Activated T-cell treated with anti-CD3 and anti-CD28 coated beads, Interleukin-2, amount 50 U/mL, for 72 hours (primary cell): ENCODE measurements at regions not wholly inside any gene's neighbourhood (a gene's known extent, or its start where the extent isn't known, plus 50 kb on each side); places are given as distances from the start of the nearest gene placed in this dataset.

Experiments
- ATAC-seq, 2 donors: fragments of 150-1000 bp; cut with Tn5 transposase; replicated peaks in 1 of 2; 2 replicates each; pipeline ENCODE4 v1.10.0; 2021; ENCODE audit warnings: moderate library complexity in 2 of 2, mild to moderate bottlenecking in 1 of 2
- DNase-seq, 2 donors: peaks; one replicate each; pipeline ENCODE4 v3.0.0; 2021 to 2022; ENCODE audit warnings: mixed read lengths in 1 of 2
- H3K27ac Mint-ChIP-seq: one replicate; pipeline ENCODE4 v1.8.0; 2022; ENCODE audit warnings: mild to moderate bottlenecking, moderate library complexity, mixed read lengths
- H3K27me3 Mint-ChIP-seq: one replicate; pipeline ENCODE4 v1.8.0; 2022; ENCODE audit warnings: low read depth, mixed read lengths
- H3K36me3 Mint-ChIP-seq, 2 donors: one replicate each; pipeline ENCODE4 v1.8.0; 2022; ENCODE audit warnings: mixed read lengths in 2 of 2, mild to moderate bottlenecking in 1 of 2; ENCODE audit not compliant: insufficient read depth in 2 of 2
- H3K4me1 Mint-ChIP-seq: one replicate; pipeline ENCODE4 v1.8.0; 2022; ENCODE audit warnings: low read depth, mixed read lengths
- H3K4me3 Mint-ChIP-seq, 2 donors: one replicate each; pipeline ENCODE4 v1.8.0; 2022; ENCODE audit warnings: mild to moderate bottlenecking in 2 of 2, mixed read lengths in 2 of 2, moderate library complexity in 2 of 2
- H3K9me3 Mint-ChIP-seq, 2 donors: one replicate each; pipeline ENCODE4 v1.8.0; 2022; ENCODE audit warnings: mixed read lengths in 2 of 2

GRCh38 chr13:111640006-111640405 is 319.6 kb downstream of the TEX29 start:
- no peak for ATAC-seq
- no peaks in the 10 kb centered on the region for H3K27me3 Mint-ChIP-seq
- H3K36me3 Mint-ChIP-seq: no peaks in the 10 kb centered on the region
- H3K9me3 Mint-ChIP-seq: no peaks in the 10 kb centered on the region
- no peaks in the 10 kb centered on the region for H3K4me1 Mint-ChIP-seq
- no peak overlapping the region for H3K4me3 Mint-ChIP-seq
- no peak for DNase-seq
- no peak overlapping the region for H3K27ac Mint-ChIP-seq

DNA sequence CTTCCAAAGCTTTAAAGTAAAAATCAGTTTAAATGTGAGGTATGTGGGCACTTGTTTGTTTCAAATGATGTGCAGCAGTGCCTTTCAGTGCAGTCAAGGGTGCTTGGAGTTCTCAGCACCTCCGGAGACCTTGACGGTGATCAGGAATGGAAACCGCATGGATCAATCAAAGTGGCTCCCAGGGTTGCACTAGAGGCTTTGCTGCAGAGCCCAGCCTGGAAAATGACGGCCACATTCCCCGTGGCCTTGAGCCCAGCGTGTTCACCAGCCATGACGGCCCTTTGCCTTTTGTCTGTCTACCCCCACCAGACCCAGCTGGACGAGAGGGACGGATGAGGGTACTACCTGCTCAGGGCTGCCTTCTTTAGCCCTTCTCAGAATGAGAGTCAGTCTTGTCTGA is 320.0 kb downstream of the TEX29 start:
- Mint-ChIP-seq H3K36me3 (no peaks in the 10 kb centered on the region), H3K27me3 (no peaks in the 10 kb centered on the region), H3K27ac (no peak overlapping the region), H3K9me3 (no peaks in the 10 kb centered on the region), H3K4me3 (no peak overlapping the region), H3K4me1 (no peaks in the 10 kb centered on the region)
- ATAC-seq: no peak
- DNase-seq: no peak

DNA sequence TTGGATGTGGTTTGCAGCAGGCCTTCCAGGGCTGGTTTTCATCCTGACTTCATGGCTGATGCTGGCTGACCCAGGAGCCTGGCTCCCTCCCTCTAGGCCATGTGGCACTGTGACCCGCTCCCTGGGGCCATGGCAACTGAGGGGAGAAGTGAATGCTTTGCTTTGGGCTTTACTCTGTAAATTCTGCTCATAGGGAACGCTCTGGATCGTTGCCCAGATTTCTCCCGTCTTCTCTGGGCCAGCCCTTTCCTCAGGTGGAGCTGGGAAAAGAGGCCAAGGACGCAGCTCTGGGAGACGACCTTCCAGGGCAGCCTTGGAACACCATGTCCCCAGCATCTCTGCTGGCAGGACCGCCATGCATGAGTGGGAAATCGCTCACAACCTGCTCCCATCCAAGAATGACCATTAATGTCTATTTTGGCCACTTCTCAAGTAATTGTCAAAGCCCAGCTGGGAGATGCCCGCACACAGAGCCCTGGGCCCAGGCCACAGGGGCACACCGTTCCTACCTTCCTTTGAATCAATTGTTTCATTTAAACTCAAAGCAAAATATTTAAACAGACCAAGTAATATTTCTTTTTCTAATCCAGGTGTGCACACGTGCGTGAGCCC is 321.8 kb downstream of the TEX29 start:
- no peaks in the 10 kb centered on the region for H3K4me1 Mint-ChIP-seq
- no peak overlapping the region for H3K4me3 Mint-ChIP-seq
- no peaks in the 10 kb centered on the region for H3K27me3 Mint-ChIP-seq
- no peak overlapping the region for H3K27ac Mint-ChIP-seq
- no peaks in the 10 kb centered on the region for H3K9me3 Mint-ChIP-seq
- no peak for DNase-seq
- no peak for ATAC-seq
- H3K36me3 Mint-ChIP-seq: no peaks in the 10 kb centered on the region

DNA sequence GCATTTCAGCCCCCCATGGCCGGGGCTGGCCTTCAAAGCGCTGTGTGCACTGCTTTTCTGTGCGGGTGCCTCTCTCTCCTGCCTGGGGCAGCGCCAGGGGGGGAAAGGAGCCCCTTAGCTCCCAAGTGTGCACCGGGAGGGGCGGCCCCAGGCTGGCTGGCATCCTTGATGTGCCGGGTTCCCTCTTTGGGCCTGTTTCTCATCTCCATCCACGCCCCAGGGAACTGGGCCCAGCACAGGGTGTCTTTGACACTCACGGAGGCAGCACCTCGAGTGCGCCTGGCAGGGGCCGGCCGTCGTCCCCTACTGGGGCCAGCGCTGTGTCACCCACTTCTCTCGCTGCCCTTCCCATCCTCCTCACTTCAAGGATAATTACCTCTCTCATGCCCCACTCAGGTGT is 324.3 kb downstream of the TEX29 start:
- H3K36me3 Mint-ChIP-seq: no peaks in the 10 kb centered on the region
- H3K9me3 Mint-ChIP-seq: no peaks in the 10 kb centered on the region
- no peak overlapping the region for H3K27ac Mint-ChIP-seq
- H3K4me1 Mint-ChIP-seq: no peaks in the 10 kb centered on the region
- ATAC-seq (no peak), DNase-seq (no peak)
- peaks cover under 1% of the 10 kb centered on the region for H3K27me3 Mint-ChIP-seq
- H3K4me3 Mint-ChIP-seq: no peak overlapping the region

DNA sequence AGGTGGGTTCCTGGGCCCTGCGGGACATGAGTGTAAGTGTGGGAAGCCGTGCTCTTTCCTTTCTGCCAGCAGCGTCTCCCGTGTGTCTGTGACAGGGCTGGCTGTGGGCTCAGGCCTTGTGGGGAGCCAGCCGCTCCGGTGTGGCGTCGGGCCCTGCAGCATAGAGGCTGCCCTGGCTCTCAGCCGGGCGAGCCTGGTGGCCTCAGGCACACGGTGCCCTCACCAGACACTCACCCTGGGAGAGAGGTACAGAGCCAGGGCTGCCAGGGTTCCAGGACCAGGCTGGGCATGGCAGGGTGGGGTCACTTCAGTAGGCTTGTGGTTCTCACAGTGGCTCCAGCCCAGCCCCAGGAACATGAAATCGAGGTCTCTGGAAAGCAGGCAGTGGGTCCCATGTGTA is 324.8 kb downstream of the TEX29 start:
- H3K4me1 Mint-ChIP-seq: no peaks in the 10 kb centered on the region
- ATAC-seq (no peak), DNase-seq (no peak)
- no peak overlapping the region for H3K4me3 Mint-ChIP-seq
- H3K27me3 Mint-ChIP-seq: peaks cover 5% of the 10 kb centered on the region
- H3K27ac Mint-ChIP-seq: no peak overlapping the region
- H3K9me3 Mint-ChIP-seq: no peaks in the 10 kb centered on the region
- no peaks in the 10 kb centered on the region for H3K36me3 Mint-ChIP-seq

DNA sequence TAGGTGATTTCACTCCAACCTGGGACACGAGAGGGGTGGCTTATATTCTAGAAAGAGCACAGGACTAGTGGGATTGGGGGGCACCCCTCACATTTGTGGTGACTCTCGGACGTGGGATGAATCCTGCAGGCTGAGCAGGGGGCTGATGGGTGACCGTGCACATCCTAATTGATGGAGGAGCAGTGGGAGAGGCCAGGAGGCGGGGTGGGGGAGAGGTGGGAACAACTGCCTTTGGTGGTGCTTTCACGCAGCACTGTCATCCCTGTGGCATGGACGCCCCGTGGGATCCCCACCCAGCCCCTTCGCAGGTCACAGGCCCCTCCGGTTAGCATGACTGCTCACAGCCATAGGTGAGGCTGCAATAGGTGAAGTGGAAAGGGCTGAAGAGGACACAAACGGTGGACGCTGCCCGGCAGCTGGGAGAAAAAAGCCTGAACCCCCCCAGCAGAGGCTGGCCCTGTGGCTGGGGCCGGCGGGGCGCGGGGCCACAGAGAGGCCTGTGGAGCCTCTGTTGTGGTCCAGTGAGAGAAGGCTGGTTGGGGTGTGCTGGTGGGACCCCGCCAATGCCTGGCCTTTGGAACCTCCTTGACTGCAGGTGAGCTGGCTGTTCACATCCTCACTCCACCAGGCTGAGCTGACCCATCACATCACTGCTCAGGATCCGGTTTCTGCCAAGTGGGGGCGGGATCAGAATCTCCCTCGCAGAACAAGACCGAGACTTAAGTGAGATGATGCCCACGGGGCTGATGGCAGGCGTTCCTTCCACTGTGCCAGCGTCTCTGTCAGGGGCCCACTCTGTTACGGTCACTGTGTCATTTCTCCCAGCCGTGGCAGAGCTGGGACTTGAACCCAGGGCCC is 325.4 kb downstream of the TEX29 start:
- no peak for ATAC-seq
- H3K27me3 Mint-ChIP-seq: peaks cover 8% of the 10 kb centered on the region
- no peaks in the 10 kb centered on the region for H3K9me3 Mint-ChIP-seq

DNA sequence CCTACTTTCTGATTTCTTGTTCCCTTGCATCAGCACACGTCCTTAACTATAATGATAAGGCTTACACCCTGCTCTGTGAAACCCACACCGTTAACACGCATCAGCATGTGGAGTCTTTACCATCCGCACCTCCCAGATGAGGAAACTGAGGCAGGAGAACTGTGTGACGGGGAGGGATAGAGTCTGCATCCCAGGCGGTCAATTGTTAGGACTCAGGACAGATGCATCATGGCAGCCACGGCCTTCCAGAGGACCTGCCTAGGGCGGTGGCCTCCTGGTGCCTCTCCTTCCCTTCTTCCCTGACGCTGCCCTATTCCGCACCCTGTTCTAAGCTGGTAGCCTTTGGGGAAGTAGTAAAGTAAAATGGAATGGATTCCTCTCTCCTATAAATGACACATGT is 326.0 kb downstream of the TEX29 start:
- Mint-ChIP-seq H3K9me3 (no peaks in the 10 kb centered on the region), H3K36me3 (no peaks in the 10 kb centered on the region), H3K4me3 (no peak overlapping the region), H3K4me1 (no peaks in the 10 kb centered on the region), H3K27ac (no peak overlapping the region), H3K27me3 (peaks cover 12% of the 10 kb centered on the region)
- no peak for ATAC-seq
- DNase-seq: no peak

More for the DNA sequence above, 325.4 kb downstream of the TEX29 start:
- H3K27ac Mint-ChIP-seq: no peak overlapping the region
- H3K4me1 Mint-ChIP-seq: no peaks in the 10 kb centered on the region
- no peak overlapping the region for H3K4me3 Mint-ChIP-seq
- no peaks in the 10 kb centered on the region for H3K36me3 Mint-ChIP-seq
- DNase-seq: no peak

DNA sequence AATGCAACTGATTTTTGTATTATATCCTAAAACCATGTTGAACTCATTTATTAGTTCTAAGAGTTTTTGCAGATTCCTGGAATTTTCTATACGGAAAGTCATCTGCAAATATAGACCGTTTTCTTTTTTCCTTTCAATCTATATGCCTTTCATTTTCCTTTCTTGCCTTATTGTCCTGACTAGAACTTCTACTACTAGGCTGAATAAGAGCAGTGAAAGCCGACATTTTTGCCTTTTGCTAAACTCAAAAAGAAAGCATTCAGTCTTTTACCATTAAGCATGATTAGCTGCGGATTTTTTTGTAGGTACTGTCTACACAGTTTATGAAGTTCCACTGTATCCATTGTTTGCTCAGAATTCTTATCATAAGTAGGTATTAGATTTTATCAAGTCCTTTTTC is 328.4 kb downstream of the TEX29 start:
- no peaks in the 10 kb centered on the region for H3K4me1 Mint-ChIP-seq
- H3K36me3 Mint-ChIP-seq: no peaks in the 10 kb centered on the region
- H3K9me3 Mint-ChIP-seq: no peaks in the 10 kb centered on the region
- ATAC-seq: no peak
- no peak for DNase-seq
- no peak overlapping the region for H3K4me3 Mint-ChIP-seq
- H3K27me3 Mint-ChIP-seq: peaks cover 12% of the 10 kb centered on the region
- no peak overlapping the region for H3K27ac Mint-ChIP-seq

- Mint-ChIP-seq H3K4me1 (no peaks in the 10 kb centered on the region), H3K27me3 (peaks cover 12% of the 10 kb centered on the region), H3K27ac (no peak overlapping the region), H3K36me3 (no peaks in the 10 kb centered on the region), H3K9me3 (no peaks in the 10 kb centered on the region), H3K4me3 (no peak overlapping the region)
- DNase-seq (no peak), ATAC-seq (no peak)
These were observed 330.2 kb downstream of the TEX29 start for GRCh38 chr13:111650626-111651025.

- DNase-seq (no peak), ATAC-seq (no peak)
- Mint-ChIP-seq H3K9me3 (no peaks in the 10 kb centered on the region), H3K27me3 (peaks cover 12% of the 10 kb centered on the region), H3K4me3 (no peak overlapping the region), H3K36me3 (no peaks in the 10 kb centered on the region), H3K27ac (no peak overlapping the region), H3K4me1 (no peaks in the 10 kb centered on the region)
These were observed 332.2 kb downstream of the TEX29 start for GRCh38 chr13:111652676-111653075.

- no peak overlapping the region for H3K4me3 Mint-ChIP-seq
- DNase-seq: no peak
- no peaks in the 10 kb centered on the region for H3K9me3 Mint-ChIP-seq
- no peaks in the 10 kb centered on the region for H3K4me1 Mint-ChIP-seq
- H3K27ac Mint-ChIP-seq: no peak overlapping the region
- ATAC-seq: no peak
- peaks cover 12% of the 10 kb centered on the region for H3K27me3 Mint-ChIP-seq
- no peaks in the 10 kb centered on the region for H3K36me3 Mint-ChIP-seq
These were observed 334.1 kb downstream of the TEX29 start for GRCh38 chr13:111654531-111654930.

DNA sequence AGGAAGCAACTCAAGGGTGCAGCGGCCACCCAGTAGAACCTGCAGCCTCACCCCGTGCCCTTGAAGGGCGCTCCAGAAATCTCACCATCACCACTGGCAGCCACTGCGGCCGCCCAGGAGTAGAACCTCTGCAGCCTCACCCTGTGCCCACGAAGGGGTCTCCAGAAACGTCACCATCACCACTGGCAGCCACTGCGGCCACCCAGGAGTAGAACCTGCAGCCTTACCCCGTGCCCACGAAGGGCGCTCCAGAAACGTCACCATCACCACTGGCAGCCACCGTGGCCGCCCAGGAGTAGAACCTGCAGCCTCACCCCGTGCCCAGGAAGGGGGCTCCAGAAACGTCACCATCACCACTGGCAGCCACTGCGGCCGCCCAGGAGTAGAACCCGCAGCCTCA is 336.0 kb downstream of the TEX29 start:
- no peaks in the 10 kb centered on the region for H3K27me3 Mint-ChIP-seq
- H3K4me3 Mint-ChIP-seq: no peak overlapping the region
- ATAC-seq (no peak), DNase-seq (no peak)
- H3K4me1 Mint-ChIP-seq: no peaks in the 10 kb centered on the region
- H3K27ac Mint-ChIP-seq: no peak overlapping the region
- H3K9me3 Mint-ChIP-seq: no peaks in the 10 kb centered on the region
- H3K36me3 Mint-ChIP-seq: no peaks in the 10 kb centered on the region

GRCh38 chr13:111657013-111657412 is 336.6 kb downstream of the TEX29 start:
- no peak overlapping the region for H3K4me3 Mint-ChIP-seq
- no peaks in the 10 kb centered on the region for H3K27me3 Mint-ChIP-seq
- DNase-seq: no peak
- no peak for ATAC-seq
- H3K4me1 Mint-ChIP-seq: no peaks in the 10 kb centered on the region
- no peaks in the 10 kb centered on the region for H3K36me3 Mint-ChIP-seq
- no peaks in the 10 kb centered on the region for H3K9me3 Mint-ChIP-seq
- no peak overlapping the region for H3K27ac Mint-ChIP-seq
